ENCODE measurements at regions not wholly inside any gene's neighbourhood (a gene's known extent, or its start where the extent isn't known, plus 50 kb on each side); places are given as distances from the start of the nearest gene placed in this dataset.
"Not testable (repeated sequence)": the region's sequence is repeated elsewhere in the genome, so short reads cannot be mapped to it uniquely, and the experiment has no call there.

DNA sequence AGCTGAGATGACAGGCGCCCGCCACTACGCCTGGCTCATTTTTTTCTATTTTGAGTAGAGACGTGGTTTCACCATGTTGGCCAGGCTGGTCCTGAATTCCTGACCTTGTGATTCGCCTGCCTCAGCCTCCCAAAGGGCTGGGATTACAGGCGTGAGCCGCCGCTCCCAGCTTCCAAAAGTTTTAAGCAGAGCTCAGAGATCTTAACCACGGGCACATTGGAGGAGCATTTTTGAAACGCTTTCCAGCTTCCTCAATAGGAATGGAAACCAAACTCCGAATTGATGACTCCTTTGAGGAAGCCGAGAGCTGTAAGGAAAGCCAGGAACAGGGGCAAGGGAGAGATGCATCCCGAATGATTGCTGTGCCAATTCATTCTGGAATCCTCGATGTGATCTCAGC is 63.8 kb upstream of the ALDH3B2 start:
- H3K27me3 ChIP-seq (replicated peaks in 1 of 4; ENCODE audit: control extremely low read depth in 1 of 4, control insufficient read depth in 3 of 4, insufficient read depth in 4 of 4, low read length in 3 of 4); intact Hi-C loops (cut with micrococcal nuclease); H2AFZ ChIP-seq (ENCODE audit: insufficient read depth, low read depth, low read length, poor library complexity, severe bottlenecking); H3K9ac ChIP-seq (ENCODE audit: low read length); H3K4me3 ChIP-seq (ENCODE audit: control extremely low read depth in 1 of 5, extremely low read depth in 1 of 5, insufficient read depth in 1 of 5, low read depth in 2 of 5, low read length in 4 of 5); H3K36me3 ChIP-seq (replicated peaks in 1 of 2; ENCODE audit: control extremely low read depth in 1 of 2, control insufficient read depth in 1 of 2, extremely low read depth in 1 of 2, insufficient read depth in 2 of 2, low read length in 1 of 2); DNase-seq; H4K20me1 ChIP-seq (ENCODE audit: control insufficient read depth, insufficient read depth, low read length, poor library complexity, severe bottlenecking); H3K9me3 Mint-ChIP-seq (ENCODE audit: insufficient read depth); H3K4me2 ChIP-seq (replicated peaks; ENCODE audit: low read depth, low read length, poor library complexity, severe bottlenecking); H3K79me2 ChIP-seq (ENCODE audit: control insufficient read depth, insufficient read depth, low read length); H3K27ac Mint-ChIP-seq; H3K9me3 ChIP-seq (ENCODE audit: control extremely low read depth in 1 of 3, control insufficient read depth in 2 of 3, insufficient read depth in 1 of 3, low read length in 2 of 3); POLR2A ChIA-PET; H3K4me1 Mint-ChIP-seq; H3K4me1 ChIP-seq (ENCODE audit: control insufficient read depth in 2 of 2, insufficient read depth in 2 of 2, low read length in 2 of 2); H3K27ac ChIP-seq (ENCODE audit: low read length in 2 of 2); H3K4me3 Mint-ChIP-seq; ATAC-seq (ENCODE audit: low read depth); CTCF ChIA-PET: not testable (repeated sequence)
- WGBS (ENCODE audit: insufficient coverage), result 77% methylated on average over 7 of the region's 14 CpGs
- H3K27me3 Mint-ChIP-seq, result peaks cover 27% of the 10 kb centered on the region

DNA sequence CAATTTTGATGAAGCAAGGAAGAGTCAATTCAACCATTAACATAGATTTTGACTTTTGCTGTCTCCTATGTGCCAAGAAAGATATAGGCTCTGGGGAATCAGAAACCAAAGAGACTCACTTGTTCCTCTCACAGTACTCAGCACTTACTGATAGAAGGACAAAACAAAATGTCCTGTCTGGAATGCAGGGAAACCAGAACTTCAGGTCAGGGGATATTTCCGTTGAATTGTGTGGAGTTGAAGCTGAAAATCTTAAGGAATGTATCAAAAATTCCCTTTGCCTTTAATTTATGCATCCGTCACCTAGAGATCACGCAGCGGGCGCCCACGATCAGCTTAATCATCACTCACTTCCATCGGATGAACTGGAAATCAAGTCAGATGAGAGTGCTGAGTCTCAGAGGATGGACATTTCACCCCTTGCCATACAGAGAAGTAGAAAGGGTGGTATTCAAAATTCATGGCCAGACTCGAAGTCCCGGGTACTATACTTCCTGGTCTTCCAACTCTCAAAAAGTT is 63.2 kb upstream of the ALDH3B2 start:
- DNase-seq; H3K27me3 ChIP-seq (replicated peaks in 1 of 4; ENCODE audit: control extremely low read depth in 1 of 4, control insufficient read depth in 3 of 4, insufficient read depth in 4 of 4, low read length in 3 of 4); H3K27ac Mint-ChIP-seq; H4K20me1 ChIP-seq (ENCODE audit: control insufficient read depth, insufficient read depth, low read length, poor library complexity, severe bottlenecking); H3K9ac ChIP-seq (ENCODE audit: low read length); intact Hi-C loops (cut with micrococcal nuclease); H3K4me1 ChIP-seq (ENCODE audit: control insufficient read depth in 2 of 2, insufficient read depth in 2 of 2, low read length in 2 of 2); H3K4me3 ChIP-seq (ENCODE audit: control extremely low read depth in 1 of 5, extremely low read depth in 1 of 5, insufficient read depth in 1 of 5, low read depth in 2 of 5, low read length in 4 of 5); H3K4me3 Mint-ChIP-seq; POLR2A ChIA-PET; H3K9me3 ChIP-seq (ENCODE audit: control extremely low read depth in 1 of 3, control insufficient read depth in 2 of 3, insufficient read depth in 1 of 3, low read length in 2 of 3); H2AFZ ChIP-seq (ENCODE audit: insufficient read depth, low read depth, low read length, poor library complexity, severe bottlenecking); H3K27ac ChIP-seq (ENCODE audit: low read length in 2 of 2); H3K36me3 ChIP-seq (replicated peaks in 1 of 2; ENCODE audit: control extremely low read depth in 1 of 2, control insufficient read depth in 1 of 2, extremely low read depth in 1 of 2, insufficient read depth in 2 of 2, low read length in 1 of 2); H3K79me2 ChIP-seq (ENCODE audit: control insufficient read depth, insufficient read depth, low read length); CTCF ChIA-PET; H3K9me3 Mint-ChIP-seq (ENCODE audit: insufficient read depth); H3K4me2 ChIP-seq (replicated peaks; ENCODE audit: low read depth, low read length, poor library complexity, severe bottlenecking); H3K4me1 Mint-ChIP-seq; ATAC-seq (ENCODE audit: low read depth): not testable (repeated sequence)
- peaks cover 31% of the 10 kb centered on the region for H3K27me3 Mint-ChIP-seq
- no CpG with 5 or more reads among the region's 9 CpGs for WGBS (ENCODE audit: insufficient coverage)
